ENCODE measurements at regions not wholly inside any gene's neighbourhood (a gene's known extent, or its start where the extent isn't known, plus 50 kb on each side); places are given as distances from the start of the nearest gene placed in this dataset.

GRCh38 chr14:71318097-71318459 is 410.8 kb downstream of the PCNX1 start:
- no peak overlapping the region for H3K4me3 ChIP-seq
- 68 to 75% methylated on average over 2 of the region's 2 CpGs for WGBS, 2 donors
- no peaks in the 10 kb centered on the region for H3K9me3 ChIP-seq (ENCODE audit: control insufficient read depth in 4 of 4, insufficient read depth in 3 of 4, low read length in 3 of 4)
- H3K4me1 ChIP-seq (ENCODE audit: control insufficient read depth in 5 of 5, insufficient read depth in 5 of 5, low read length in 5 of 5): peaks cover 0 to 20% (median 4%) of the 10 kb centered on the region in 5 donors
- no peak overlapping the region for H3K9ac ChIP-seq (ENCODE audit: insufficient read depth in 1 of 2, low read length in 2 of 2)
- no peaks in the 10 kb centered on the region for H3K36me3 ChIP-seq (ENCODE audit: control insufficient read depth in 4 of 4, insufficient read depth in 4 of 4, low read length in 4 of 4)
- no peak overlapping the region for H3K27ac ChIP-seq (ENCODE audit: low read depth in 1 of 2, low read length in 1 of 2)
- H3K27me3 ChIP-seq (ENCODE audit: control insufficient read depth in 3 of 3, insufficient read depth in 3 of 3, low read length in 2 of 3): no peaks in the 10 kb centered on the region
- DNase-seq (no peak), ATAC-seq (ENCODE audit: insufficient read depth, low FRiP score) (no peak)
- no peak for TF ChIP-seq CTCF (IDR thresholded peaks at IDR 0.05; ENCODE audit: control extremely low read depth, extremely low read depth)

GRCh38 chr14:71319666-71320065 is 412.4 kb downstream of the PCNX1 start:
- Histone ChIP-seq H3K9me3 (ENCODE audit: control insufficient read depth in 4 of 4, insufficient read depth in 3 of 4, low read length in 3 of 4) (no peaks in the 10 kb centered on the region), H3K36me3 (ENCODE audit: control insufficient read depth in 4 of 4, insufficient read depth in 4 of 4, low read length in 4 of 4) (no peaks in the 10 kb centered on the region), H3K27me3 (ENCODE audit: control insufficient read depth in 3 of 3, insufficient read depth in 3 of 3, low read length in 2 of 3) (no peaks in the 10 kb centered on the region), H3K9ac (ENCODE audit: insufficient read depth in 1 of 2, low read length in 2 of 2) (peak overlapping the region in 1 of 2 donors; percentile 91), H3K4me1 (ENCODE audit: control insufficient read depth in 5 of 5, insufficient read depth in 5 of 5, low read length in 5 of 5) (peaks cover 0 to 23% (median 9%) of the 10 kb centered on the region in 5 donors), H3K4me3 (peak overlapping the region; percentile 50), H3K27ac (ENCODE audit: low read depth in 1 of 2, low read length in 1 of 2) (peak overlapping the region in 1 of 2 donors; percentile 85)
- TF ChIP-seq CTCF (IDR thresholded peaks at IDR 0.05; ENCODE audit: control extremely low read depth, extremely low read depth): no peak
- DNase-seq: peak; percentile 13 to 70 (median 55)
- ATAC-seq (ENCODE audit: insufficient read depth, low FRiP score): no peak
- WGBS, 2 donors: 10 to 15% methylated on average over 5 of the region's 5 CpGs

- peak within 1 kb of the TSS; percentile 88 to 97 for H3K27ac ChIP-seq (ENCODE audit: low read depth in 1 of 2, low read length in 1 of 2)
- no peak for TF ChIP-seq CTCF (IDR thresholded peaks at IDR 0.05; ENCODE audit: control extremely low read depth, extremely low read depth)
- peak within 1 kb of the TSS; percentile 74 for H3K4me3 ChIP-seq
- no peaks in the 10 kb centered on the region for H3K36me3 ChIP-seq (ENCODE audit: control insufficient read depth in 4 of 4, insufficient read depth in 4 of 4, low read length in 4 of 4)
- H3K4me1 ChIP-seq (ENCODE audit: control insufficient read depth in 5 of 5, insufficient read depth in 5 of 5, low read length in 5 of 5): peaks cover 0 to 26% (median 9%) of the 10 kb centered on the region in 5 donors
- H3K27me3 ChIP-seq (ENCODE audit: control insufficient read depth in 3 of 3, insufficient read depth in 3 of 3, low read length in 2 of 3): no peaks in the 10 kb centered on the region
- no peaks in the 10 kb centered on the region for H3K9me3 ChIP-seq (ENCODE audit: control insufficient read depth in 4 of 4, insufficient read depth in 3 of 4, low read length in 3 of 4)
- ATAC-seq (ENCODE audit: insufficient read depth, low FRiP score) (peak; percentile 94), DNase-seq (peak; percentile 100)
- peak within 1 kb of the TSS; percentile 91 to 97 for H3K9ac ChIP-seq (ENCODE audit: insufficient read depth in 1 of 2, low read length in 2 of 2)
- 0 to 1% methylated on average over 42 to 52 of the region's 52 CpGs for WGBS, 2 donors
Observed at GRCh38 chr14:71320107-71320733, 413.0 kb downstream of the PCNX1 start, which contains the start of gene SIPA1L1. TSS of gene SIPA1L1 (plus strand) at chr14:71320476.

All from lung (tissue), 11 donors.